ENCODE measurements at regions not wholly inside any gene's neighbourhood (a gene's known extent, or its start where the extent isn't known, plus 50 kb on each side); places are given as distances from the start of the nearest gene placed in this dataset.
"Not testable (repeated sequence)": the region's sequence is repeated elsewhere in the genome, so short reads cannot be mapped to it uniquely, and the experiment has no call there.

GRCh38 chr11:25790396-25790795, 541.5 kb upstream of the ANO3 start:
- DNase-seq, result no peak
- ATAC-seq (ENCODE audit: poor library complexity), result no peak
- intact Hi-C loops (cut with DNase I), result no loop called here

GRCh38 chr11:25793637-25794036, 538.3 kb upstream of the ANO3 start:
- intact Hi-C loops (cut with DNase I), result no loop called here
- no peak for DNase-seq
- ATAC-seq (ENCODE audit: poor library complexity), result no peak

- ATAC-seq (ENCODE audit: poor library complexity) (no peak), DNase-seq (no peak)
- intact Hi-C loops (cut with DNase I), result no loop called here
These were observed 537.1 kb upstream of the ANO3 start for GRCh38 chr11:25794804-25795203.

GRCh38 chr11:25816411-25816810, 515.5 kb upstream of the ANO3 start:
- DNase-seq (no peak), ATAC-seq (ENCODE audit: poor library complexity) (no peak)
- intact Hi-C loops (cut with DNase I), result no loop called here

GRCh38 chr11:25824688-25825087, 507.2 kb upstream of the ANO3 start:
- DNase-seq (no peak), ATAC-seq (ENCODE audit: poor library complexity) (no peak)
- intact Hi-C loops (cut with DNase I), result no loop called here

GRCh38 chr11:25831485-25831884, 500.4 kb upstream of the ANO3 start:
- ATAC-seq (ENCODE audit: poor library complexity); DNase-seq; intact Hi-C loops (cut with DNase I): not testable (repeated sequence)

- intact Hi-C loops (cut with DNase I), result no loop called here
- DNase-seq (no peak), ATAC-seq (ENCODE audit: poor library complexity) (no peak)
These were observed 492.9 kb upstream of the ANO3 start for GRCh38 chr11:25838918-25839625.

GRCh38 chr11:25844811-25845210, 487.1 kb upstream of the ANO3 start:
- DNase-seq, result no peak
- intact Hi-C loops (cut with DNase I), result no loop called here

GRCh38 chr11:25855916-25856315, 476.0 kb upstream of the ANO3 start:
- ATAC-seq (ENCODE audit: poor library complexity), result no peak
- DNase-seq, result no peak
- intact Hi-C loops (cut with DNase I), result no loop called here

More at GRCh38 chr11:25844811-25845210, 487.1 kb upstream of the ANO3 start:
- ATAC-seq (ENCODE audit: poor library complexity), result no peak

GRCh38 chr11:25859776-25860175, 472.2 kb upstream of the ANO3 start:
- DNase-seq, result no peak
- intact Hi-C loops (cut with DNase I), result no loop called here
- no peak for ATAC-seq (ENCODE audit: poor library complexity)

GRCh38 chr11:25860677-25861450, 471.1 kb upstream of the ANO3 start:
- intact Hi-C loops (cut with DNase I), result no loop called here
- DNase-seq (no peak), ATAC-seq (ENCODE audit: poor library complexity) (no peak)

- DNase-seq (no peak), ATAC-seq (ENCODE audit: poor library complexity) (no peak)
- intact Hi-C loops (cut with DNase I), result no loop called here
These were observed 469.8 kb upstream of the ANO3 start for GRCh38 chr11:25862159-25862558.

- intact Hi-C loops (cut with DNase I), result no loop called here
- DNase-seq (no peak), ATAC-seq (ENCODE audit: poor library complexity) (no peak)
These were observed 467.9 kb upstream of the ANO3 start for GRCh38 chr11:25863986-25864385.

GRCh38 chr11:25876456-25876965, 455.4 kb upstream of the ANO3 start:
- intact Hi-C loops (cut with DNase I), result no loop called here
- ATAC-seq (ENCODE audit: poor library complexity), result no peak
- DNase-seq, result no peak

- DNase-seq, result no peak
- no peak for ATAC-seq (ENCODE audit: poor library complexity)
- intact Hi-C loops (cut with DNase I), result no loop called here
These were observed 445.9 kb upstream of the ANO3 start for GRCh38 chr11:25886036-25886435.

GRCh38 chr11:25890626-25891260, 441.2 kb upstream of the ANO3 start:
- intact Hi-C loops (cut with DNase I), result no loop called here
- DNase-seq (no peak), ATAC-seq (ENCODE audit: poor library complexity) (no peak)

- ATAC-seq (ENCODE audit: poor library complexity) (no peak), DNase-seq (no peak)
- intact Hi-C loops (cut with DNase I), result no loop called here
These were observed 440.0 kb upstream of the ANO3 start for GRCh38 chr11:25891960-25892359.

- no peak for ATAC-seq (ENCODE audit: poor library complexity)
- intact Hi-C loops (cut with DNase I), result no loop called here
- DNase-seq, result no peak
These were observed 432.2 kb upstream of the ANO3 start for GRCh38 chr11:25899617-25900160.

GRCh38 chr11:25900814-25901213, 431.1 kb upstream of the ANO3 start:
- DNase-seq (no peak), ATAC-seq (ENCODE audit: poor library complexity) (no peak)
- intact Hi-C loops (cut with DNase I), result no loop called here

All from Right ventricle myocardium superior (tissue), 1 donor.